ENCODE measurements at regions not wholly inside any gene's neighbourhood (a gene's known extent, or its start where the extent isn't known, plus 50 kb on each side); places are given as distances from the start of the nearest gene placed in this dataset.

DNA sequence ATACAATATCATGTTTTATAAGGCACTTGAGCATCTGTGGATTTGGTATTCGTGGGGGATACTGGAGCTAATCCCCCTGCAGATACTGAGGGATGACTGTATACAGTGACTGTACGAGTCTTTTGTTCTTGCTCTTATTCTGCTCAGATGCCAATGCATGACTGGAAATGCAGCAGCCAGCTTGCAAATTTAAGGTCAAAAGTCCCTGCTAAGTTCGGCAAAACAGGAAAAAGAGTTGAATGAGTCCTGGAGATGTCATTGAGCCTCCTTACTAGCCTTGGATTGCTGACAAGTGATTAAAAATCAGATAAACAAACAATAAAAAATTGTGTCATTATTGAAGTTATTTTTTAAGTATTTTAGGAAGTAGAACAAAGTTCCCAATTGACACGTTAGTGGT, 599.3 kb upstream of the IMPG1 start:
- DNase-seq (ENCODE audit: low read depth, low spot score), result no peak
- H3K27ac ChIP-seq (ENCODE audit: low read length), result no peak overlapping the region
- CTCF ChIA-PET, result no interaction called here
- intact Hi-C loops (cut with micrococcal nuclease; ENCODE audit: unreplicated experiment) (no loop called here), in situ Hi-C loops (cut with HindIII; ENCODE audit: low pct_unique_long_range_greater_than_20kb, low sequenced_read_pairs) (no loop called here)
- no peaks in the 10 kb centered on the region for H3K9me3 ChIP-seq (ENCODE audit: control insufficient read depth, insufficient read depth, low read depth, low read length)
- H3K36me3 ChIP-seq (ENCODE audit: control insufficient read depth, insufficient read depth, low read length), result no peaks in the 10 kb centered on the region
- H3K4me1 ChIP-seq (ENCODE audit: control insufficient read depth, insufficient read depth, low read length), result no peaks in the 10 kb centered on the region
- POLR2A ChIA-PET, result no interaction called here
- no peaks in the 10 kb centered on the region for H3K27me3 ChIP-seq (ENCODE audit: control insufficient read depth, insufficient read depth, low read length)
- TF ChIP-seq CTCF (IDR thresholded peaks at IDR 0.05) (no peak), SIN3A (IDR thresholded peaks at IDR 0.05; ENCODE audit: borderline replicate concordance, insufficient read depth, low read depth, low read length) (no peak), POLR2AphosphoS5 (IDR thresholded peaks at IDR 0.05; ENCODE audit: low read depth, low read length) (no peak), TCF7L2 (IDR thresholded peaks at IDR 0.05; ENCODE audit: low read depth, low read length) (no peak)
- TF ChIP-seq, protein P1, sequence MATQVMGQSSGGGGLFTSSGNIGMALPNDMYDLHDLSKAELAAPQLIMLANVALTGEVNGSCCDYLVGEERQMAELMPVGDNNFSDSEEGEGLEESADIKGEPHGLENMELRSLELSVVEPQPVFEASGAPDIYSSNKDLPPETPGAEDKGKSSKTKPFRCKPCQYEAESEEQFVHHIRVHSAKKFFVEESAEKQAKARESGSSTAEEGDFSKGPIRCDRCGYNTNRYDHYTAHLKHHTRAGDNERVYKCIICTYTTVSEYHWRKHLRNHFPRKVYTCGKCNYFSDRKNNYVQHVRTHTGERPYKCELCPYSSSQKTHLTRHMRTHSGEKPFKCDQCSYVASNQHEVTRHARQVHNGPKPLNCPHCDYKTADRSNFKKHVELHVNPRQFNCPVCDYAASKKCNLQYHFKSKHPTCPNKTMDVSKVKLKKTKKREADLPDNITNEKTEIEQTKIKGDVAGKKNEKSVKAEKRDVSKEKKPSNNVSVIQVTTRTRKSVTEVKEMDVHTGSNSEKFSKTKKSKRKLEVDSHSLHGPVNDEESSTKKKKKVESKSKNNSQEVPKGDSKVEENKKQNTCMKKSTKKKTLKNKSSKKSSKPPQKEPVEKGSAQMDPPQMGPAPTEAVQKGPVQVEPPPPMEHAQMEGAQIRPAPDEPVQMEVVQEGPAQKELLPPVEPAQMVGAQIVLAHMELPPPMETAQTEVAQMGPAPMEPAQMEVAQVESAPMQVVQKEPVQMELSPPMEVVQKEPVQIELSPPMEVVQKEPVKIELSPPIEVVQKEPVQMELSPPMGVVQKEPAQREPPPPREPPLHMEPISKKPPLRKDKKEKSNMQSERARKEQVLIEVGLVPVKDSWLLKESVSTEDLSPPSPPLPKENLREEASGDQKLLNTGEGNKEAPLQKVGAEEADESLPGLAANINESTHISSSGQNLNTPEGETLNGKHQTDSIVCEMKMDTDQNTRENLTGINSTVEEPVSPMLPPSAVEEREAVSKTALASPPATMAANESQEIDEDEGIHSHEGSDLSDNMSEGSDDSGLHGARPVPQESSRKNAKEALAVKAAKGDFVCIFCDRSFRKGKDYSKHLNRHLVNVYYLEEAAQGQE (IDR thresholded peaks at IDR 0.05; ENCODE audit: insufficient read depth in 1 of 2, low read depth in 2 of 2, low read length in 1 of 2), result no peak
- no TSS peak for BruUV-seq (replicated peaks)
- no peak for ATAC-seq
- no peak overlapping the region for H3K4me3 ChIP-seq (ENCODE audit: low read depth in 2 of 2, low read length in 2 of 2)

DNA sequence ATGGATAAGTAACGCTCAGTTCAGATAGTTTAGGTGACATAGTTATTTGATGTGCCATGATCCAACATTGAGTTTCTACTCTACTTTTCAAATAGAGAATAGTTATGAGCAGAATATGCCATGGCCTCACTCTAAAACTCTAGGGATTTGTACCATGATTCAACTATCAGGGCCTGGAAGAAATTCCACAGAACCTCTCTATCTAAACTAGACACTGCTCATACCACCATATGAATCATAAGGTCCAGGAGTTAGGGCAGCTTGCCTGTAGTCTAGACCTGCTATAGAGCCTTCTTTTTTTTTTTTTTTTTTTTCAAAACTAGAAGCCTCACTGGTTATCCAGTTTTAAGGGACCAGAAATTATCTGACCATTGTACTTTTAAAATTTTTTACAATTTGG, 571.8 kb upstream of the IMPG1 start:
- DNase-seq (ENCODE audit: low read depth, low spot score), result no peak
- TF ChIP-seq CTCF (IDR thresholded peaks at IDR 0.05), result no peak
- TF ChIP-seq SIN3A (IDR thresholded peaks at IDR 0.05; ENCODE audit: borderline replicate concordance, insufficient read depth, low read depth, low read length), result no peak
- TF ChIP-seq, protein P1 (IDR thresholded peaks at IDR 0.05; ENCODE audit: insufficient read depth in 1 of 2, low read depth in 2 of 2, low read length in 1 of 2), result no peak
- no peak for TF ChIP-seq POLR2AphosphoS5 (IDR thresholded peaks at IDR 0.05; ENCODE audit: low read depth, low read length)
- TF ChIP-seq TCF7L2 (IDR thresholded peaks at IDR 0.05; ENCODE audit: low read depth, low read length), result no peak
- Histone ChIP-seq H3K4me1 (ENCODE audit: control insufficient read depth, insufficient read depth, low read length) (no peaks in the 10 kb centered on the region), H3K27ac (ENCODE audit: low read length) (no peak overlapping the region), H3K9me3 (ENCODE audit: control insufficient read depth, insufficient read depth, low read depth, low read length) (no peaks in the 10 kb centered on the region), H3K4me3 (ENCODE audit: low read depth in 2 of 2, low read length in 2 of 2) (no peak overlapping the region), H3K27me3 (ENCODE audit: control insufficient read depth, insufficient read depth, low read length) (no peaks in the 10 kb centered on the region), H3K36me3 (ENCODE audit: control insufficient read depth, insufficient read depth, low read length) (no peaks in the 10 kb centered on the region)
- no TSS peak for BruUV-seq (replicated peaks)
- CTCF ChIA-PET, result no interaction called here
- in situ Hi-C loops (cut with HindIII; ENCODE audit: low pct_unique_long_range_greater_than_20kb, low sequenced_read_pairs), result no loop called here
- intact Hi-C loops (cut with micrococcal nuclease; ENCODE audit: unreplicated experiment), result no loop called here
- ATAC-seq, result no peak
- POLR2A ChIA-PET, result no interaction called here

Data from Panc1 (cell line).